Adrenal gland (tissue), 9 donors: ENCODE measurements at regions not wholly inside any gene's neighbourhood (a gene's known extent, or its start where the extent isn't known, plus 50 kb on each side); places are given as distances from the start of the nearest gene placed in this dataset.

Experiments
- DNase-seq, 7 donors: peaks; one replicate each; pipeline ENCODE4 v3.0.0-alpha.2; 2019 to 2020
- H3K27ac ChIP-seq, 5 donors: fragments of 200-600 bp; sonication (generic) in 4 of 5; 1 replicate in 3 of 5; 2 replicates in 2 of 5; pipeline versions ENCODE4 v1.5.1 to v1.8.0; 2016 to 2020; ENCODE audit warnings: mild to moderate bottlenecking in 1 of 5
- H3K27me3 ChIP-seq: fragments of 200-600 bp; 2 replicates; pipeline ENCODE4 v1.8.0; 2021
- H3K36me3 ChIP-seq, 2 donors: fragments of 200-600 bp; replicated peaks in 1 of 2; 1 replicate in 1 of 2; 2 replicates in 1 of 2; pipeline versions ENCODE4 v1.5.1 to v1.8.0; 2018 to 2022
- H3K4me1 ChIP-seq, 2 donors: fragments of 200-600 bp; replicated peaks in 1 of 2; 1 replicate in 1 of 2; 2 replicates in 1 of 2; pipeline versions ENCODE4 v1.5.1 to v1.8.0; 2018 to 2021
- H3K4me3 ChIP-seq, 4 donors: fragments of 200-600 bp; sonication (generic) in 3 of 4; one replicate each; pipeline ENCODE4 v1.5.1; 2016 to 2018
- H3K9me3 ChIP-seq, 3 donors: fragments of 200-600 bp; sonication (generic) in 1 of 3; replicated peaks in 1 of 3; 1 replicate in 2 of 3; 2 replicates in 1 of 3; pipeline versions ENCODE4 v1.5.1 to v1.8.0; 2016 to 2021
- POLR2A ChIP-seq, 2 donors: fragments of 450-650 bp; IDR thresholded peaks; one replicate each; pipeline ENCODE4 v1.6.1; 2017; ENCODE audit warnings: antibody characterized with exemption in 2 of 2, mild to moderate bottlenecking in 2 of 2, moderate library complexity in 1 of 2
- WGBS, 4 donors: extraction: QIAGEN DNeasy Blood & Tissue Kit in 2 of 4; methylation state at CpG; one replicate each; pipeline versions ENCODE4 v1.1.5 to v1.1.7; 2013 to 2017; 5-methylcytosine and 5-hydroxymethylcytosine counted together
- intact Hi-C, 2 donors: fragments of 100-400 bp; cut with DNase I; formaldehyde crosslinking; loops; one replicate each; pipeline versions ENCODE4 v1.14.1 to v1.15.0; 2022 to 2023
- TF ChIP-seq, protein P1 (sequence below), 6 experiments: fragments of 450-650 bp in 4 of 6; fragments of 200-600 bp in 2 of 6; sonication (generic) in 1 of 6; IDR thresholded peaks; 1 replicate in 5 of 6; 2 replicates in 1 of 6; pipeline versions ENCODE4 v1.5.1 to v1.8.0; 2016 to 2021; ENCODE audit warnings: antibody characterized with exemption in 6 of 6, mild to moderate bottlenecking in 2 of 6, moderate library complexity in 1 of 6
- donor health status: healthy with polysubstance abuse.
- donor health status: Bipolar disorder and iron deficiency.
- donor health status: DM: yes; HTN: yes; CAD: no.
- donor health status: DM: no; HTN: no; CAD: no.
- donor health status: DM: no; HTN: no; CAD: no.

DNA sequence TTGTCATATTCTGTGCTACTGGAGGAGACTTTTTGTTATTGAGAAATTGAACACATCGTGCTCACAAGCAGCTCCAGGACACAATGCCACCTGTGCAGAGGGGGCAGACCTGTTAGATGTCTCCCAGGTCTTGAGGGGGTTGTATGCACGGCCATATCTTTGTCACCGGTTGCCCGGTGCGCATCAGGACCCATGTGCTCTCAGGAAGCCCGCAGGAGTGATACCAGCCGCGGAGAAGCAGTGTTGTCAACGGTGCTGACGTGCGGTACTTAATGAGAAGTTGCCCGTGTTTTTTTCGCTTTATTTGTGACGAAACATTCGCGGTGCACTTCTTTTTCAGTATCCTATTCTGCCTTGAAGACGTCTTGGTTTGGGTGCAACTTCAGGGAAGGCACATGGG lies 128.2 kb upstream of the RTL1 start:
- WGBS, 4 donors: 88 to 94% (median 93%) methylated on average over 14 to 17 of the region's 17 CpGs
- H3K9me3 ChIP-seq: no peaks in the 10 kb centered on the region
- H3K27me3 ChIP-seq: no peaks in the 10 kb centered on the region
- H3K4me1 ChIP-seq: no peaks in the 10 kb centered on the region
- no peak overlapping the region for H3K4me3 ChIP-seq
- peak in 1 of 7 donors; percentile 2 for DNase-seq
- peaks cover 0 to 68% of the 10 kb centered on the region in 2 donors for H3K36me3 ChIP-seq
- intact Hi-C loops: no loop called here
- TF ChIP-seq, protein P1, sequence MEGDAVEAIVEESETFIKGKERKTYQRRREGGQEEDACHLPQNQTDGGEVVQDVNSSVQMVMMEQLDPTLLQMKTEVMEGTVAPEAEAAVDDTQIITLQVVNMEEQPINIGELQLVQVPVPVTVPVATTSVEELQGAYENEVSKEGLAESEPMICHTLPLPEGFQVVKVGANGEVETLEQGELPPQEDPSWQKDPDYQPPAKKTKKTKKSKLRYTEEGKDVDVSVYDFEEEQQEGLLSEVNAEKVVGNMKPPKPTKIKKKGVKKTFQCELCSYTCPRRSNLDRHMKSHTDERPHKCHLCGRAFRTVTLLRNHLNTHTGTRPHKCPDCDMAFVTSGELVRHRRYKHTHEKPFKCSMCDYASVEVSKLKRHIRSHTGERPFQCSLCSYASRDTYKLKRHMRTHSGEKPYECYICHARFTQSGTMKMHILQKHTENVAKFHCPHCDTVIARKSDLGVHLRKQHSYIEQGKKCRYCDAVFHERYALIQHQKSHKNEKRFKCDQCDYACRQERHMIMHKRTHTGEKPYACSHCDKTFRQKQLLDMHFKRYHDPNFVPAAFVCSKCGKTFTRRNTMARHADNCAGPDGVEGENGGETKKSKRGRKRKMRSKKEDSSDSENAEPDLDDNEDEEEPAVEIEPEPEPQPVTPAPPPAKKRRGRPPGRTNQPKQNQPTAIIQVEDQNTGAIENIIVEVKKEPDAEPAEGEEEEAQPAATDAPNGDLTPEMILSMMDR (IDR thresholded peaks at IDR 0.05): no peak
- TF ChIP-seq POLR2A (IDR thresholded peaks at IDR 0.05): no peak
- H3K27ac ChIP-seq: no peak overlapping the region

DNA sequence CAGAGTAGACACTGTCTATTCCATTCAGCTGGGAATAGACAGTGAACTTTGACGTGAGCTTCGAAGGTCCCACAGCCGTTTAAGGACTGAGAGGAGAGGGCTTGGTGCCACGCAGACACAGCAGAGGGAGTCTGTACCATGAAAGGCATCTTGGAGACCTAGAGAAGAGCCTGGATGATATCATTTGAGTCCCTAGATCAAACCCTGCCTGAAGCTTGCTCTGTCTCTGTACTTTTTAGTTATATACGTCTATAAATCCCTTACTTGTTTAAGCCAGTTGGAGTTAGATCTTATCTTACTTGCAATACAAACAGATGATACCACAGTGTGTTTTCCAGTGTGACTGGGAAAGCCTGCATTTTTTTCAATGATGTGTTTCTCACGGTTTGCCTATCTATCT lies 128.9 kb upstream of the RTL1 start:
- Histone ChIP-seq H3K27me3 (no peaks in the 10 kb centered on the region), H3K36me3 (peaks cover 0 to 68% of the 10 kb centered on the region in 2 donors), H3K4me1 (no peaks in the 10 kb centered on the region), H3K27ac (no peak overlapping the region), H3K4me3 (no peak overlapping the region), H3K9me3 (no peaks in the 10 kb centered on the region)
- intact Hi-C loops: no loop called here
- no peak for TF ChIP-seq POLR2A (IDR thresholded peaks at IDR 0.05)
- TF ChIP-seq, protein P1 (IDR thresholded peaks at IDR 0.05): no peak
- DNase-seq: peak in 3 of 7 donors; percentile 2 to 27 (median 3)
- 76 to 89% (median 83%) methylated on average over 6 of the region's 6 CpGs for WGBS, 4 donors

DNA sequence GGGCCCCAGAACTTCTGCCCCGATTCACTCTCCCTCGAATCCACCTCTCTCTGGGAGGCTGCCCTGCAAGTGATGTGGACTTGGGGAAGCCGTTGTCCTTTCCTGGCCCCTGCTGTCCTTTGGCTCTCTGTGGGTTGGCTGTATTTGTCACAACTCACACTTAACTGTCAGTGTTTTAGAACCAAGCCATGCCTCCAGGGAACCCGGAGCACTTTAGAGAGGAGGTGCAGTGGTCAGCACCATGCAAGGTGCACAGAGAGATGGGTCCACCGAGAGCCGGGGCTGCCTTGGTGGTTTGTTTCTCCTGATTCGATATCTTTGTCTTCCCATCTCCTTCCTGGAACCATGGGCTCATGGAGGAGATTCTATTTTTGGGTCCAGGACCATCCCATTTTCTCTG lies 129.5 kb upstream of the RTL1 start:
- Histone ChIP-seq H3K4me1 (no peaks in the 10 kb centered on the region), H3K27me3 (no peaks in the 10 kb centered on the region), H3K4me3 (no peak overlapping the region), H3K36me3 (peaks cover 0 to 66% of the 10 kb centered on the region in 2 donors), H3K9me3 (no peaks in the 10 kb centered on the region), H3K27ac (no peak overlapping the region)
- intact Hi-C loops: no loop called here
- DNase-seq: peak in 5 of 7 donors; percentile 3 to 24 (median 11)
- 70 to 85% (median 79%) methylated on average over 6 to 7 of the region's 7 CpGs for WGBS, 4 donors
- TF ChIP-seq POLR2A (IDR thresholded peaks at IDR 0.05): no peak
- TF ChIP-seq, protein P1 (IDR thresholded peaks at IDR 0.05): no peak

DNA sequence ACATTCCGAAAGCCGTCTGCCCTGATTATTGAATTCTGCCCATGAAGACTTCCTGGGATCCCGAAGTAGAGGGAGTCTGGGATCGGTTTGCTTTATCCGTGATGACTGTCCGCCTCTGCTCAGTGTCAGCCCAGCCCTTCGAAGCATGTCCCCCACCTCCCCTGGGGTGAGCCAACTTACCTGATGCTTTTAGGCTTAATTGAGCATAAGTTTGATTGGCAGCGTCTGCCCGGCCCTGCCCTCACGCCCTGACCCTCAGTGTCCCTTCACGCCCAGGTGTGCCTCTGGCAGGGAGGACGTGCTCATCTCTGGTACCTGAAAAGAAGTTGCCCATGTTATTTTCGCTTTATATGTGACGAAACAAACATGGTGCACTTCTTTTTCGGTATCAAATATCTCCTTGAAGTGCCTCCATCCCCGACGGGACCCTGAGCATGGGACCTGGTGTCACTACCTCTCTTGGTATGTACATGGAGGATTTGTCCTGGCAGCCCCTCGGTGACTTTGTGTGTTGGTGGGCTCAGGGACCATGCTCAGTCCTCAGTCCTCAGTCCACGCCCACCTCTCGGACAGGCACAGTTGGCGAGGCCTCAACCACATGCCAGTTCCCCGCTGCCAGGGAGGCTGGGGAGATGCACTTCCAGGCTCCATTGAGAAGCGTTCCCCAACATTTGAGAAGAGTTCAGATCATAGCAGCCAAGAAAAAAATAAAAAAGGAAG lies 130.1 kb upstream of the RTL1 start:
- no peak overlapping the region for H3K4me3 ChIP-seq
- no peaks in the 10 kb centered on the region for H3K27me3 ChIP-seq
- 83 to 89% (median 87%) methylated on average over 18 to 23 of the region's 23 CpGs for WGBS, 4 donors
- no peaks in the 10 kb centered on the region for H3K9me3 ChIP-seq
- intact Hi-C loops: no loop called here
- H3K36me3 ChIP-seq: peaks cover 0 to 60% of the 10 kb centered on the region in 2 donors
- no peak overlapping the region for H3K27ac ChIP-seq
- no peaks in the 10 kb centered on the region for H3K4me1 ChIP-seq
- peak in 5 of 7 donors; percentile 5 to 45 (median 11) for DNase-seq
- TF ChIP-seq, protein P1 (IDR thresholded peaks at IDR 0.05): no peak
- no peak for TF ChIP-seq POLR2A (IDR thresholded peaks at IDR 0.05)
